ENCODE measurements at regions not wholly inside any gene's neighbourhood (a gene's known extent, or its start where the extent isn't known, plus 50 kb on each side); places are given as distances from the start of the nearest gene placed in this dataset.

DNA sequence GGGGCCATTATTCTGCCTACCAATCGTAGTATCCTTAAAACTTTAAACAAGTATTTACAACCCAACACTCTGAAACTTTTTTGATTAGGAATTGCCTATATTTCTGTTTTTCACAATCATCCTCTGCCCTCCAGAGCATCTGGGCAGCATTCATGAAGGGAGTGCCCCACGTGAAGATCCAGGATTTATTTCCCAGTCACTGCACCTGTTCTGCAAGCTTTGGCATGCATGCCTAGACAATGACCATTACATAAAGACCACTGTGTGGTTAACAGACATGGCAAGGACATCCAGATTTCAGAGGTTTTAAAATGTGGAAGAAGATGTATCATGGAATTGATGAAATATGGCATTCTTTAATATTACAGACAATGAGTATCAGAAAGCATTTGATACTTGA lies 1083.8 kb downstream of the TBC1D22A start:
- no peak overlapping the region for H3K27ac ChIP-seq (ENCODE audit: extremely low read depth, low read depth, low read length)
- CTCF ChIA-PET, result interaction anchor here (0.5 to 0.6 kb wide), 2 partner anchors 8 to 704 kb away, joined by 3 to 5 read pairs; no protein-coding TSS in a partner anchor
- TF ChIP-seq ZSCAN30 (tag by site-specific recombination; IDR thresholded peaks at IDR 0.05) (no peak), OVOL3 (tag by site-specific recombination; IDR thresholded peaks at IDR 0.05) (no peak), ZNF354C (tag by site-specific recombination; IDR thresholded peaks at IDR 0.05; ENCODE audit: borderline replicate concordance, low read depth) (no peak), ZNF138 (tag by site-specific recombination; IDR thresholded peaks at IDR 0.05; ENCODE audit: borderline replicate concordance) (no peak), MZF1 (tag by site-specific recombination; IDR thresholded peaks at IDR 0.05; ENCODE audit: borderline replicate concordance) (no peak), CTCF (tag by site-specific recombination; IDR thresholded peaks at IDR 0.05) (no peak), ZNF623 (tag by site-specific recombination; IDR thresholded peaks at IDR 0.05) (no peak), ZNF174 (tag by site-specific recombination; IDR thresholded peaks at IDR 0.05) (no peak), ZNF629 (tag by site-specific recombination; IDR thresholded peaks at IDR 0.05) (no peak), ZNF530 (tag by site-specific recombination; IDR thresholded peaks at IDR 0.05; ENCODE audit: low read depth) (no peak), ZNF571 (tag by site-specific recombination; IDR thresholded peaks at IDR 0.05) (no peak), ZNF274 (IDR thresholded peaks at IDR 0.05; ENCODE audit: low read length) (no peak), ZNF274 (tag by site-specific recombination; IDR thresholded peaks at IDR 0.05; ENCODE audit: borderline replicate concordance) (no peak), ZNF423 (tag by site-specific recombination; IDR thresholded peaks at IDR 0.05) (no peak), ZBTB49 (tag by site-specific recombination; IDR thresholded peaks at IDR 0.05; ENCODE audit: low read depth) (no peak), KLF8 (tag by site-specific recombination; IDR thresholded peaks at IDR 0.05) (no peak), SCRT2 (tag by site-specific recombination; IDR thresholded peaks at IDR 0.05) (no peak), ZNF324 (tag by site-specific recombination; IDR thresholded peaks at IDR 0.05) (no peak), ZBTB11 (tag by site-specific recombination; conservative IDR thresholded peaks at IDR 0.05; ENCODE audit: low read depth) (no peak)
- TF ChIP-seq, protein P1, sequence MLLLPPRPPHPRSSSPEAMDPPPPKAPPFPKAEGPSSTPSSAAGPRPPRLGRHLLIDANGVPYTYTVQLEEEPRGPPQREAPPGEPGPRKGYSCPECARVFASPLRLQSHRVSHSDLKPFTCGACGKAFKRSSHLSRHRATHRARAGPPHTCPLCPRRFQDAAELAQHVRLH (tag by site-specific recombination; IDR thresholded peaks at IDR 0.05), result no peak

More for the DNA sequence above, 1083.8 kb downstream of the TBC1D22A start:
- no peak overlapping the region for H3K4me3 ChIP-seq (ENCODE audit: low read depth, low read length)
- no peaks in the 10 kb centered on the region for H3K9me3 ChIP-seq (ENCODE audit: control insufficient read depth, insufficient read depth, low read depth, low read length)
- POLR2A ChIA-PET, result no interaction called here
- H3K36me3 ChIP-seq (ENCODE audit: control insufficient read depth in 2 of 2, insufficient read depth in 1 of 2, low read length in 2 of 2), result no peaks in the 10 kb centered on the region
- peaks cover 5% of the 10 kb centered on the region; the same call in 1 of the 2 replicates for H3K4me1 ChIP-seq (ENCODE audit: control insufficient read depth, insufficient read depth, low read length)
